ENCODE measurements at regions not wholly inside any gene's neighbourhood (a gene's known extent, or its start where the extent isn't known, plus 50 kb on each side); places are given as distances from the start of the nearest gene placed in this dataset.
"Not testable (repeated sequence)": the region's sequence is repeated elsewhere in the genome, so short reads cannot be mapped to it uniquely, and the experiment has no call there.

DNA sequence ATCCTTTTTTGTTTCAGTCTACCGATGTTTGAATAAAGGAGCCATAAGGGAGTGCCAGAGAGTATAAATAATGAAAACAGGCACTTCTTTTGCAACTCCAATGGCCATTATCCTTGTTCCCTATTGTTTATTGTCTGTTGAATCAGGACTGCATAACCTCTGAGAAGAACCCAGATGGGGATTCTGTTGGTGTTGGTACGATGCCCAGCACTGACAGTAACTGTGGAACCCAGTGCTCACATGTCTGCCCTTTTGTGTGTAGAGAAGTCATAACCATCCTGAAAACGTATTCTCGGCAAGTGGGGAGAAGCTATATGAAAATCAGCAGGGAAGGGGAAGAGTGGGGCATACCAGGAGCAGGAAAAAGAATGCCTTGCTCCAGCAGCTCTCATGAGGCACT lies 195.1 kb upstream of the EDNRA start:
- ChIA-PET CTCF (interaction anchor here (0.6 kb wide), 1 partner anchor 1054 kb away, joined by 3 read pairs; no protein-coding TSS in a partner anchor), POLR2A (ENCODE audit: low non-redundant PET) (no interaction called here)
- H3K27ac ChIP-seq, result no peak overlapping the region
- DNase-seq (ENCODE audit: low spot score), result no peak
- TF ChIP-seq, protein P1, sequence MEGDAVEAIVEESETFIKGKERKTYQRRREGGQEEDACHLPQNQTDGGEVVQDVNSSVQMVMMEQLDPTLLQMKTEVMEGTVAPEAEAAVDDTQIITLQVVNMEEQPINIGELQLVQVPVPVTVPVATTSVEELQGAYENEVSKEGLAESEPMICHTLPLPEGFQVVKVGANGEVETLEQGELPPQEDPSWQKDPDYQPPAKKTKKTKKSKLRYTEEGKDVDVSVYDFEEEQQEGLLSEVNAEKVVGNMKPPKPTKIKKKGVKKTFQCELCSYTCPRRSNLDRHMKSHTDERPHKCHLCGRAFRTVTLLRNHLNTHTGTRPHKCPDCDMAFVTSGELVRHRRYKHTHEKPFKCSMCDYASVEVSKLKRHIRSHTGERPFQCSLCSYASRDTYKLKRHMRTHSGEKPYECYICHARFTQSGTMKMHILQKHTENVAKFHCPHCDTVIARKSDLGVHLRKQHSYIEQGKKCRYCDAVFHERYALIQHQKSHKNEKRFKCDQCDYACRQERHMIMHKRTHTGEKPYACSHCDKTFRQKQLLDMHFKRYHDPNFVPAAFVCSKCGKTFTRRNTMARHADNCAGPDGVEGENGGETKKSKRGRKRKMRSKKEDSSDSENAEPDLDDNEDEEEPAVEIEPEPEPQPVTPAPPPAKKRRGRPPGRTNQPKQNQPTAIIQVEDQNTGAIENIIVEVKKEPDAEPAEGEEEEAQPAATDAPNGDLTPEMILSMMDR (conservative IDR thresholded peaks at IDR 0.05; ENCODE audit: low read depth), result no peak

DNA sequence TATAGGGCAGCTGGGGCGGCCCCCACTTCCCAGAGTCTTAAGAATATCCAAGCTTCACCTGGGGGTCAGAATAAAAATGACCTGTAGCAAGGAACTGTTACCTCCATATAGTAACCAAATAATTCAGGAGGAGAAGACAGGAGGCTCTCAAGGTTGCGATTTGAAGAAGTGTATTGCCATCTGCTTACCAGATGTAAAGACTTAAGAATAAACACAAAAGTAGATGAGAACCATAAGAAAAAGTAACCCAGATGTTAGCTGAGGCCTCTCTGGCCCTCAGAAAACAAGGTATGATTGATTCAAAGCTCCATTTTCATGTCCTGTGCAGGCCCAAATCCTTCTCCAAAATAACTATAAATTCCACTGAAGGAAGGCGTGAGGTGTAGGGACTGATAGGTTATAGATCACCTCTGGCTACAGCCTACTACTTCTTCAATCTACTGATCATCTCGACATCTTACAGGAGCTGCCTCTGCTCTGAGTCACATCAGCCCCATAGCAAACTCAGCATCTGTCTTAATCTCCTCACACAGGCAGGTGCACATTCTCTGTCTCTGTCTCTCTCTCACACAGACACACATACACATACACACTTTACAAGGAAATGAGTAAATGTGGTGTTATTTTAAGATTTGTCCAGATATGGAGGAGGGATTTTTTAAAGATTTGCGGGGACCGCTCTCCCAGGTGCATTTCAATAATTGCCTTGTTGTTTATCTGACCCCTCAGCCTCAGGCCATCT lies 193.9 kb upstream of the EDNRA start:
- DNase-seq (ENCODE audit: low spot score), result no peak
- ChIA-PET CTCF (interaction anchor here (0.6 kb wide), 1 partner anchor 1666 kb away, joined by 3 read pairs; no protein-coding TSS in a partner anchor), POLR2A (ENCODE audit: low non-redundant PET) (no interaction called here)
- no peak overlapping the region for H3K27ac ChIP-seq
- TF ChIP-seq, protein P1 (conservative IDR thresholded peaks at IDR 0.05; ENCODE audit: low read depth), result no peak

DNA sequence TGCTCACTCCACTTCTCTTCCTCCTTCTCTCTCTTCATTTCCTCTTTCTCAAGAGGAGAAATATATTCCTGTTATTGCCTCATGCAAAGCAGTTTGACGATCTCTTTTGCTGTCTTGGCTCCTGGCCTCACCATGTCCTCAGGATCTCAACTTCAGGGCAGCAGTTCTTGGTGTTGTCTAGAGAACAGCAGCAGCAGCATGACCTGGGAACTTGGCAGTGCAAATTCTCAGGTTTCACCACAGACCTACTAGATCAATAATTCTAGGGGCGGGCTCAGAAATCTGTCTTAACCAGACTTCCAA lies 193.4 kb upstream of the EDNRA start:
- H3K27ac ChIP-seq, result no peak overlapping the region
- TF ChIP-seq, protein P1 (conservative IDR thresholded peaks at IDR 0.05; ENCODE audit: low read depth), result no peak
- no peak for DNase-seq (ENCODE audit: low spot score)
- POLR2A ChIA-PET (ENCODE audit: low non-redundant PET), result no interaction called here
- CTCF ChIA-PET, result no interaction called here

DNA sequence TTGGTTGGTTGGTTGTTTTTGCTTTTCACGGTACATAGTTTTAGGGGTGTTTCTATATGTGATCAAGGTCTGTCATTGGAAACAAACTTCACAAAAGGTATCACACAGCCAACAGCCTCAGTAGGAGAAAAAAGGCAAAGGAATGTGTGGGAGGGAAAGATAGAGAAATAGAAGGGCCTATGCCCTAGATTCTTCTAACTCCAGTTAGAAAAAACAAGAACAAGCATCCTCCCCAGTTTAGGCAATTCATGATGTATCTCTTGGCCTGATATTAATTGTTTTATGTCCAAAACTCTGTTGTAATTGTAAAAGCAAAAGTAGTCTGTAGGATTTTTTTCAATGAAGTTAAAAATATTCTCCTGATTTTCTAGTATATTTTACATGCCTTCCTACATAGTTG lies 192.4 kb upstream of the EDNRA start:
- TF ChIP-seq, protein P1 (conservative IDR thresholded peaks at IDR 0.05; ENCODE audit: low read depth), result no peak
- POLR2A ChIA-PET (ENCODE audit: low non-redundant PET), result no interaction called here

DNA sequence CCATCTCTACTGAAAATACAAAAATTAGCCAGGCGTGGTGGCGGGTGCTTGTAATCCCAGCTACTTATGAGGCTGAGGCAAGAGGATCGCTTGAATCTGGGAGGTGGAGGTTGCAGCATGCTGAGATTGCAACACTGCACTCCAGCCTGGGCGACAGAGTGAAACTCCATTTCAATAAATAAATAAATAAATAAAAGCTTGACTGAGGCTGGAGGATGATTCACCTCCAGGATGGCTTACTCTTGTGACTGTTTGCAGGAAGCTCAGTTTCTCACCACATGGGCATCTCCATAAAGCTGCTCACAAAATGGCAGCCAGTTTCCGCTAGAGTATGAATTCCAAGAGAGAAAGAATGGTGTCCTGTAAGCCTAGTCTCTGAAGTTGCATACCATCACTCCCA lies 191.7 kb upstream of the EDNRA start:
- CTCF ChIA-PET, result no interaction called here
- no peak overlapping the region for H3K27ac ChIP-seq
- TF ChIP-seq, protein P1 (conservative IDR thresholded peaks at IDR 0.05; ENCODE audit: low read depth), result no peak
- no peak for DNase-seq (ENCODE audit: low spot score)
- POLR2A ChIA-PET (ENCODE audit: low non-redundant PET), result no interaction called here

More for the DNA sequence above, 192.4 kb upstream of the EDNRA start:
- DNase-seq (ENCODE audit: low spot score), result no peak
- CTCF ChIA-PET, result no interaction called here
- H3K27ac ChIP-seq, result no peak overlapping the region

DNA sequence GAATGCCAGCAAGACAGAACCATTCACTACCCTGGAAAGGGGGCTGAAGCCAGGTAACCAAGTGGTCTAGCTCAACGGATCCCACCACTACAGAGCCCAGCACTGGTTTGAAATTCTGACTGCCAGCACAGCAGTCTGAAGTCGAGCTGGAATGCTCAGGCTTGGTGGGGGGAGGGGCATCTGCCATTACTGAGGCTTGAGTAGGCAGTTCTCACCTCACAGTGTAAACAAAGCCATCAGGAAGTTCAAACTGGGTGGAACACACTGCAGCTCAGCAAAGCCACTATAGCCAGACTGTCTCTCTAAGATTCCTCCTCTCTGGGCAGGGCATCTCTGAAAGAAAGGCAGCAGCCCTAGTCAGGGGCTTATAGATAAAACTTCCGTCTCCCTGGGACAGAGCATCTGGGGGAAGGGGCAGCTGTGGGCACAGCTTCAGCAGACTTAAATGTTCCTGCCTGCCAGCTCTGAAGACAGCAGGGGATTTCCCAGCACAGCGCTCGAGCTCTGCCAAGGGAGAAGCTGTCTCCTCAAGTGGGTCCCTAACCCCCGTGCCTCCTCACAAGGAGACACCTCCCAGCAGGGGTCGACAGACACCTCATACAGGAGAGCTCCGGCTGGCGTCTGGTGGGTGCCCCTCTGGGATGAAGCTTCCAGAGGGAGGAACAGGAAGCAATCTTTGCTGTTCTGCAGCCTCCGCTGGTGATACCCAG lies 188.1 kb upstream of the EDNRA start:
- CTCF ChIA-PET, result interaction anchor here (0.6 kb wide), 1 partner anchor 13 kb away, joined by 3 read pairs; no protein-coding TSS in a partner anchor
- DNase-seq (ENCODE audit: low spot score); POLR2A ChIA-PET (ENCODE audit: low non-redundant PET): not testable (repeated sequence)

DNA sequence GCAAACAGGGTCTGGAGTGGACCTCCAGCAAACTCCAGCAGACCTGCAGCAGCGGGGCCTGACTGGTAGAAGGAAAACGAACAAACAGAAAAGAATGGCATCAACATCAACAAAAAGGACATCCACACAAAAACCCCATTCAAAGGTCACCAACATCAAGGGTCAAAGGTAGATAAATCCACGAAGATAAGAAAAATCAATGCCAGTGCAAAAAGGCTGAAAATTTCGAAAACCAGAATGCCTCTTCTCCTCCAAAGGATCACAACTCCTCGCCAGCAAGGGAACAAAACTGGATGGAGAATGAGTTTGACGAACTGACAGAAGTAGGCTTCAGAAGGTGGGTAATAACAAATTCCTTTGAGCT lies 187.6 kb upstream of the EDNRA start:
- POLR2A ChIA-PET (ENCODE audit: low non-redundant PET); CTCF ChIA-PET; H3K27ac ChIP-seq: not testable (repeated sequence)

More for the DNA sequence above, 188.1 kb upstream of the EDNRA start:
- H3K27ac ChIP-seq, result not testable (repeated sequence)

More for the DNA sequence above, 187.6 kb upstream of the EDNRA start:
- DNase-seq (ENCODE audit: low spot score), result not testable (repeated sequence)

All from RWPE1 (cell line).